Gastrocnemius medialis (tissue), 4 donors: ENCODE measurements at regions not wholly inside any gene's neighbourhood (a gene's known extent, or its start where the extent isn't known, plus 50 kb on each side); places are given as distances from the start of the nearest gene placed in this dataset.

Experiments
- POLR2A ChIP-seq, 2 donors: fragments of 450-650 bp; IDR thresholded peaks; one replicate each; pipeline ENCODE4 v1.6.1; 2017; ENCODE audit warnings: antibody characterized with exemption in 2 of 2, mild to moderate bottlenecking in 2 of 2, moderate library complexity in 2 of 2
- TF ChIP-seq, protein P1 (sequence below), 5 experiments: fragments of 450-650 bp in 3 of 5; fragments of 200-600 bp in 2 of 5; sonication (generic) in 2 of 5; IDR thresholded peaks in 4 of 5; conservative IDR thresholded peaks in 1 of 5; 1 replicate in 4 of 5; 2 replicates in 1 of 5; pipeline ENCODE4 v1.5.1; 2016 to 2019; ENCODE audit warnings: antibody characterized with exemption in 5 of 5, mild to moderate bottlenecking in 3 of 5, moderate library complexity in 3 of 5

DNA sequence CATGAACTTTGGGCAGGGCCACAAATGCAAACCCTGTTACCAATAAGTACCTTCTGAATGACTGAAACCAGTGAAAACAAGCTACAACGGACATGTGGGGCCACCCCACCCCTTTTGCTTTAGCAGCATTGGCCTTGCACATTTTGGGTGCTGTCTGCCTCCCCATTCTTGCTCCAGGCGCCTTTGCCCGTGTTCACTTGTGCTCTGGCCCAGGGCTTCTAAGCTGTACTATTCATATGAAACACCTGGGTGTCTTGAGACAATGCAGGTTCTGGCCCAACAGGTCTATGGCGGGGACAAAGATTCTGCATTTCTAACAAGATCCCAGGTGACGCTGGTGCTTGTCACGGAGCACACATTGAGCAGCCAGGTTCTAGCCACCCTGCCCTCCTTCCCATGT, 96.5 kb upstream of the SDK1 start:
- TF ChIP-seq, protein P1, sequence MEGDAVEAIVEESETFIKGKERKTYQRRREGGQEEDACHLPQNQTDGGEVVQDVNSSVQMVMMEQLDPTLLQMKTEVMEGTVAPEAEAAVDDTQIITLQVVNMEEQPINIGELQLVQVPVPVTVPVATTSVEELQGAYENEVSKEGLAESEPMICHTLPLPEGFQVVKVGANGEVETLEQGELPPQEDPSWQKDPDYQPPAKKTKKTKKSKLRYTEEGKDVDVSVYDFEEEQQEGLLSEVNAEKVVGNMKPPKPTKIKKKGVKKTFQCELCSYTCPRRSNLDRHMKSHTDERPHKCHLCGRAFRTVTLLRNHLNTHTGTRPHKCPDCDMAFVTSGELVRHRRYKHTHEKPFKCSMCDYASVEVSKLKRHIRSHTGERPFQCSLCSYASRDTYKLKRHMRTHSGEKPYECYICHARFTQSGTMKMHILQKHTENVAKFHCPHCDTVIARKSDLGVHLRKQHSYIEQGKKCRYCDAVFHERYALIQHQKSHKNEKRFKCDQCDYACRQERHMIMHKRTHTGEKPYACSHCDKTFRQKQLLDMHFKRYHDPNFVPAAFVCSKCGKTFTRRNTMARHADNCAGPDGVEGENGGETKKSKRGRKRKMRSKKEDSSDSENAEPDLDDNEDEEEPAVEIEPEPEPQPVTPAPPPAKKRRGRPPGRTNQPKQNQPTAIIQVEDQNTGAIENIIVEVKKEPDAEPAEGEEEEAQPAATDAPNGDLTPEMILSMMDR (IDR thresholded peaks at IDR 0.05 in 4 of 5, conservative IDR thresholded peaks at IDR 0.05 in 1 of 5) = no peak
- TF ChIP-seq POLR2A (IDR thresholded peaks at IDR 0.05) = no peak
